PC-9 (cell line): ENCODE measurements at regions not wholly inside any gene's neighbourhood (a gene's known extent, or its start where the extent isn't known, plus 50 kb on each side); places are given as distances from the start of the nearest gene placed in this dataset.
A peak's percentile ranks its signal among the peaks of the same experiment; 100 is the strongest.

Experiments
- BruUV-seq: library from RNA; stranded (reverse); fragments of 400-500 nt; replicated peaks from 2 replicates; lab custom pipeline; 2021; lab: Mats Ljungman, UMichigan
- CTCF ChIA-PET: fragments of 300-600 bp; sonication (Branson Sonifier 250); formaldehyde crosslinking; loops from one replicate; lab custom pipeline; 2022; ENCODE audit warnings: antibody characterized with exemption; lab: Charles Lee
- POLR2A ChIA-PET: fragments of 300-600 bp; sonication (Branson Sonifier 250); formaldehyde crosslinking; loops from one replicate; lab custom pipeline; 2022; ENCODE audit warnings: antibody characterized with exemption; ENCODE audit not compliant: unreplicated experiment; lab: Charles Lee
- DNase-seq, 2 experiments: peaks; one replicate each; pipeline versions ENCODE4 v3.0.0 to v3.0.0-alpha.2; 2015 to 2022; ENCODE audit warnings: mixed read lengths in 1 of 2
- H2AFZ ChIP-seq: fragments of 200-600 bp; sonication (generic); 2 replicates; pipeline ENCODE4 v1.8.1; 2017; ENCODE audit warnings: antibody characterized with exemption
- H3F3A ChIP-seq: fragments of 200-600 bp; sonication (generic); 2 replicates; pipeline ENCODE4 v1.8.1; 2017; ENCODE audit warnings: antibody characterized with exemption, mild to moderate bottlenecking, low read depth; ENCODE audit not compliant: insufficient read depth
- H3K27ac ChIP-seq: fragments of 200-600 bp; sonication (generic); 2 replicates; pipeline ENCODE4 v1.6.1; 2016; ENCODE audit warnings: mixed run types
- H3K27me3 ChIP-seq: fragments of 200-600 bp; sonication (generic); 2 replicates; pipeline ENCODE4 v1.6.1; 2016; ENCODE audit warnings: low read depth, mixed run types; ENCODE audit not compliant: insufficient read depth
- H3K36me3 ChIP-seq: fragments of 200-600 bp; sonication (generic); 2 replicates; pipeline ENCODE4 v1.6.1; 2016; ENCODE audit warnings: low read depth, mixed run types
- H3K4me1 ChIP-seq: fragments of 200-600 bp; sonication (generic); replicated peaks from 2 replicates; pipeline ENCODE4 v1.6.1; 2016; ENCODE audit warnings: mixed run types; ENCODE audit not compliant: insufficient read depth
- H3K4me2 ChIP-seq: fragments of 200-600 bp; sonication (generic); 2 replicates; pipeline ENCODE4 v1.6.1; 2017; ENCODE audit warnings: mixed run types
- H3K4me3 ChIP-seq: fragments of 200-600 bp; sonication (generic); 2 replicates; pipeline ENCODE4 v1.6.1; 2016; ENCODE audit warnings: mixed run types
- H3K79me2 ChIP-seq: fragments of 200-600 bp; sonication (generic); 2 replicates; pipeline ENCODE4 v1.6.1; 2017; ENCODE audit warnings: low read depth, mixed run types
- H3K9me2 ChIP-seq: fragments of 200-600 bp; sonication (generic); 2 replicates; pipeline ENCODE4 v1.8.1; 2017; ENCODE audit warnings: mild to moderate bottlenecking; ENCODE audit not compliant: insufficient read depth
- H3K9me3 ChIP-seq: fragments of 200-600 bp; sonication (generic); 2 replicates; pipeline ENCODE4 v1.8.1; 2016; ENCODE audit warnings: low read depth; ENCODE audit not compliant: insufficient read depth
- H4K20me1 ChIP-seq: fragments of 200-600 bp; sonication (generic); 2 replicates; pipeline ENCODE4 v1.8.1; 2017; ENCODE audit not compliant: insufficient read depth
- EZH2 ChIP-seq: fragments of 200-600 bp; sonication (generic); IDR thresholded peaks from 2 replicates; pipeline ENCODE4 v1.8.0; 2017; ENCODE audit warnings: antibody characterized with exemption, low read depth
- intact Hi-C: fragments of 100-400 bp; cut with micrococcal nuclease; formaldehyde crosslinking; loops from one replicate; pipeline ENCODE4 v1.10.0; 2022; ENCODE audit not compliant: unreplicated experiment
- TF ChIP-seq, protein P1 (sequence below): fragments of 200-600 bp; sonication (generic); conservative IDR thresholded peaks from 2 replicates; pipeline ENCODE4 v1.6.1; 2017; ENCODE audit warnings: mixed run types, antibody characterized with exemption, mild to moderate bottlenecking, moderate library complexity

DNA sequence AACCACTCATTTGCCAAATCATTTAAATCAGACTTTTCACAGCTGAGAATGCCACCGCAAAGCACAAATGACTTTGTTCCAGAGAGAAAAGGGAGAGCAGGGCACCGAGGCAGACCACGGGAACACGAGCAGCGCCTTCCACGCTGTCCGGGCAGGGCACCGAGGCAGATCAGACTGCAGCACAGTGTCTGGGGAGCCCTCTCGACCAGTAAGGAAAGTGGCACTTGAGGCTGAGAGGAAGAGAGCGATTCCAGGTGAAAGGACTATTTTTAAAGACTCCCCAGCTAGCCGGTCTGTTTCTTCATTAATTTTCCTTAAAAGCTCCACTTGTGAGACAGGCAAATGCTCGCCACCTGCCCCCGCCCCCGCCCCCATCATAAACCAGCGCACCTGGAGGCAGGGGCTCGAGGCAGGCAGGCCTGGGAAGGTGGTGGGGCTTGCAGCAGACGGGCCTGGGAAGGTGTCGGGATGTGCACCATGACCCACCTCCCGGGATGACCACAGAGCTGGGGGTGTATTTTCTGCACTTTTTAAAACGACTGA lies 80.9 kb upstream of the CTDP1 start:
- BruUV-seq: no TSS peak
- no peaks in the 10 kb centered on the region for H4K20me1 ChIP-seq
- no peak overlapping the region for H3K4me3 ChIP-seq
- peaks cover 92% of the 10 kb centered on the region for H3K27me3 ChIP-seq
- H3K9me3 ChIP-seq: no peaks in the 10 kb centered on the region
- DNase-seq: no peak
- H2AFZ ChIP-seq: no peak overlapping the region
- no peak overlapping the region for H3K27ac ChIP-seq
- no peak for TF ChIP-seq EZH2
- TF ChIP-seq, protein P1, sequence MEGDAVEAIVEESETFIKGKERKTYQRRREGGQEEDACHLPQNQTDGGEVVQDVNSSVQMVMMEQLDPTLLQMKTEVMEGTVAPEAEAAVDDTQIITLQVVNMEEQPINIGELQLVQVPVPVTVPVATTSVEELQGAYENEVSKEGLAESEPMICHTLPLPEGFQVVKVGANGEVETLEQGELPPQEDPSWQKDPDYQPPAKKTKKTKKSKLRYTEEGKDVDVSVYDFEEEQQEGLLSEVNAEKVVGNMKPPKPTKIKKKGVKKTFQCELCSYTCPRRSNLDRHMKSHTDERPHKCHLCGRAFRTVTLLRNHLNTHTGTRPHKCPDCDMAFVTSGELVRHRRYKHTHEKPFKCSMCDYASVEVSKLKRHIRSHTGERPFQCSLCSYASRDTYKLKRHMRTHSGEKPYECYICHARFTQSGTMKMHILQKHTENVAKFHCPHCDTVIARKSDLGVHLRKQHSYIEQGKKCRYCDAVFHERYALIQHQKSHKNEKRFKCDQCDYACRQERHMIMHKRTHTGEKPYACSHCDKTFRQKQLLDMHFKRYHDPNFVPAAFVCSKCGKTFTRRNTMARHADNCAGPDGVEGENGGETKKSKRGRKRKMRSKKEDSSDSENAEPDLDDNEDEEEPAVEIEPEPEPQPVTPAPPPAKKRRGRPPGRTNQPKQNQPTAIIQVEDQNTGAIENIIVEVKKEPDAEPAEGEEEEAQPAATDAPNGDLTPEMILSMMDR: no peak
- intact Hi-C loops: no loop called here
- ChIA-PET POLR2A (no interaction called here), CTCF (no interaction called here)
- no peaks in the 10 kb centered on the region for H3K79me2 ChIP-seq
- H3K4me2 ChIP-seq: no peak overlapping the region
- 0 out of 2 replicates have a peak, but pooled peaks cover 4% of the 10 kb centered on the region for H3F3A ChIP-seq
- no peaks in the 10 kb centered on the region for H3K36me3 ChIP-seq
- no peaks in the 10 kb centered on the region for H3K9me2 ChIP-seq
- no peaks in the 10 kb centered on the region for H3K4me1 ChIP-seq

DNA sequence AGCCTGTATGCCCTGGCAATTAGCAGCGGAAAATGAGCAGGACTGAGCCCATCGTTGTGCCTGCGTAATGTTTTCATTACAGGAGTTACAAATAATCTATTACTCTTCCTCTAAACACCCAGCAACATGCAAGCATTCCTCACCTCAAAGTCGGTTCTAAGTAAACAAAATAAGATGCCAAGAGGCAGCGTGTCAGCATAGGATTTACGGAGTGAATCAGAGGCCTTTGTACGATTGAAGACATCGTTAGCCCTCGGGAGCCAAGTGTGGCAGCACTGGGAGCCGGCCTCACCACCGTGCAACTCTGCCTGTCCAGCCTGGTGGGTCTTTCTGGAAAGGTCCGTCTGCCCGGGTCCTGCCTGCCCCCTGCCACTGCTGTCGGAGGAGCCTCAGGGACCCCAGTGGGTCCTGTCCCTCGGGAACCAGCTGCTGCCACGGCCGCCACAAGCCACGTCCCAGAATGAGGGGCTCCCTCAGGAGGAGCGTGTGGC lies 80.1 kb upstream of the CTDP1 start:
- BruUV-seq: no TSS peak
- Histone ChIP-seq H3K4me3 (no peak overlapping the region), H4K20me1 (no peaks in the 10 kb centered on the region), H3K4me2 (no peak overlapping the region), H3K9me3 (no peaks in the 10 kb centered on the region), H3K27ac (no peak overlapping the region), H3K36me3 (no peaks in the 10 kb centered on the region), H3K4me1 (no peaks in the 10 kb centered on the region), H2AFZ (no peak overlapping the region), H3K27me3 (peaks cover 91% of the 10 kb centered on the region), H3K9me2 (no peaks in the 10 kb centered on the region), H3F3A (0 out of 2 replicates have a peak, but pooled peaks cover 4% of the 10 kb centered on the region), H3K79me2 (no peaks in the 10 kb centered on the region)
- TF ChIP-seq EZH2: no peak
- TF ChIP-seq, protein P1: no peak
- peak in 1 of 2 experiments; percentile 73 for DNase-seq
- POLR2A ChIA-PET: no interaction called here
- intact Hi-C loops: no loop called here
- CTCF ChIA-PET: no interaction called here

DNA sequence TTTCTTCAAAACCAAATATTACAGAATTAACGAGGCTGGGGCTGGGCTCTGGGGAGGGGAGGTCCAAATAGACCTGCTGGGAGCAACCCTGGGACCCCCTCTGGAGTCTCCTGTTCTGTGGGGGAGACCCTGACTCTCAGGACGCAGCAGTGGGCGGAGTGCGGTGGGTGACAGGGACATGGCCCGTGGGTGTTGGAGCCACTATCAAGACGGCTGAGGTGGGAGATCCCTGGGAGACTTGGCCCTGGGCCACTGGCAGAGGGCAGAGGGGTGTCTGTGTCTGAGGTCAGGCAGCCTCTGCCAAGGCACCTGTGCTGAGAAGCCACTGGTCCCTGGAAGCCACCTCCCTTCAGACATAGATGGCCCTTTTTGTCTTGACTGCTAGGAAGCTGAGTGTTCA lies 79.5 kb upstream of the CTDP1 start:
- H3K4me1 ChIP-seq: no peaks in the 10 kb centered on the region
- H3K27me3 ChIP-seq: peaks cover 90% of the 10 kb centered on the region
- no peak overlapping the region for H3K27ac ChIP-seq
- CTCF ChIA-PET: no interaction called here
- POLR2A ChIA-PET: no interaction called here
- BruUV-seq: no TSS peak
- H3K4me2 ChIP-seq: no peak overlapping the region
- H3K79me2 ChIP-seq: no peaks in the 10 kb centered on the region
- H4K20me1 ChIP-seq: no peaks in the 10 kb centered on the region
- TF ChIP-seq, protein P1: no peak
- no peak for TF ChIP-seq EZH2
- no peaks in the 10 kb centered on the region for H3K9me2 ChIP-seq
- no peak for DNase-seq
- H3K9me3 ChIP-seq: no peaks in the 10 kb centered on the region
- no peaks in the 10 kb centered on the region for H3K36me3 ChIP-seq
- H3K4me3 ChIP-seq: no peak overlapping the region
- intact Hi-C loops: no loop called here
- 0 out of 2 replicates have a peak, but pooled peaks cover 4% of the 10 kb centered on the region for H3F3A ChIP-seq
- H2AFZ ChIP-seq: no peak overlapping the region
